GM04503 (cell line): ENCODE measurements at regions not wholly inside any gene's neighbourhood (a gene's known extent, or its start where the extent isn't known, plus 50 kb on each side); places are given as distances from the start of the nearest gene placed in this dataset.
"Not testable (repeated sequence)": the region's sequence is repeated elsewhere in the genome, so short reads cannot be mapped to it uniquely, and the experiment has no call there.

Experiments
- DNase-seq: peaks from one replicate; pipeline ENCODE4 v3.0.0-alpha.2; 2012; ENCODE audit warnings: low read depth

- no peak for DNase-seq
Measured at GRCh38 chr5:94025788-94026473, 284.5 kb upstream of the POU5F2 start.

DNA sequence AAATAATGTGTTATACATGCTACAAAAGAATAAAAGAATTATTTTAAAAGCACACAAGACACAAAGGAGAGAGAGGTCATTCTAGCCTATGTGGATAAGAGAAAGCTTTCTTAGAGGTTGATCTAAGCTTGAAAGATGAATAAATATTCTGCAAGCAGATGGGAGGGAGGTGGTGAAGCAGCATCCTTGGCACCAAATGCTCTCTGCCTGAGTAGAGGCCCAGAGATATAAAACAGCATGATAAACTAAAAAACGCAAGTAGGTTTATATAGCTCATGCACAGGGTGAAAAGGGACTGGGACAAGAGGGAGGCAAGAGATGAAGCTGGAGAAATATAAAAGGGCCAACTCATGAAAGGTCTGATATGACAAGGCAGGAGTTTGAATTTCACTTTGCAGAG, 283.2 kb upstream of the POU5F2 start:
- no peak for DNase-seq

DNA sequence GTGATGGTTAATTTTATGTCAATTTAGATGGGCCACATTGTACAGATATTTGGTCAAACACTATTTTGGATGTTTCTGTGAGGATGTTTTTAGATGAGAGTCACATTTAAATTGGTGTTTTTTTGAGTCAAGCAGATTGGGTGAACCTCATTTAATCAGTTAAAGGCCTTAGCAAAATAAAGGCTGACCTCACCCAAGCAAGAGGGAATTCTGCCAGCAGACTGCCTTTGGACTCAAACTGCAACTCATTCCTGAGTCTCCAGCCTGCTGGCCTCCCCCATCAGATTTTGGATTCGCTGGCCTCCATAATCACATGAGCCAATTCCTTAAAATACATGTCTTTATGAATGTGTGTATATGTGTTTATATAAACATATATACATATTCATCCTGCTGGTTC, 282.7 kb upstream of the POU5F2 start:
- DNase-seq = no peak

DNA sequence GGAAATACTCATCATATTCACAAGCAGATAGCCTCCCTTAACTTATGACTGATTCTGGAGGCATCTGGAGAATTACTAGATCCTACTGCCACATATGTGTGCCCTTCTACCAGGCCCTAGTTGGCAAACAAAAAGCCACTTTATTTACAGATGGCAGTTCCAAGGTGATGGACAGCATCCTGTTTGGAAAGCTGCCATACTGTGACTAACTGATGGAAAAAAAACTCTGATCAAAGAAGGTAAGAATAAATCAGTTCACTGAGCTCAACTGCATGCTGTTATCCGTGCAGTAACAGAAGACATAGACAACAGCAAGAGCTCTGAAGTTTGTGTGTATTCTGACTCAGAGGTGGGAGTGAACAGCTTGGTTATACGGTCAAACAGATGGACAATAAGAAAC, 279.8 kb upstream of the POU5F2 start:
- peak; percentile 39 for DNase-seq

DNA sequence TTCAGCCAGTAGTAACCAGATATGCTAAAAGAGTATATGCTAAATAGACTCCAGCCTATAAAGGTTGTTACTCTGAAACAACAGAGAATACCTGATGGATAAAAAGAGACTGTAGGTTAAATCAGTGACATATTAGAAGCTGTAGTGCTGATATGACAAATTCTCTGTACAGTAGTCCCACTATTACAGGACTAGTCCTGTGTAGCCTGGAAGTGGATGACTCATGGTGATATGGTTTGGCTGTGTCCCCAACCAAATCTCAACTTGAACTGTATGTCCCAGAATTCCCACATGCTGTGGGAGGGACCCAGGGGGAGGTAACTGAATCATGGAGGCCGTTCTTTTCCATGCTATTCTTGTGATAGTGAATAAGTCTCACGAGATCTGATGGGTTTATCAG, 276.2 kb upstream of the POU5F2 start:
- no peak for DNase-seq

DNA sequence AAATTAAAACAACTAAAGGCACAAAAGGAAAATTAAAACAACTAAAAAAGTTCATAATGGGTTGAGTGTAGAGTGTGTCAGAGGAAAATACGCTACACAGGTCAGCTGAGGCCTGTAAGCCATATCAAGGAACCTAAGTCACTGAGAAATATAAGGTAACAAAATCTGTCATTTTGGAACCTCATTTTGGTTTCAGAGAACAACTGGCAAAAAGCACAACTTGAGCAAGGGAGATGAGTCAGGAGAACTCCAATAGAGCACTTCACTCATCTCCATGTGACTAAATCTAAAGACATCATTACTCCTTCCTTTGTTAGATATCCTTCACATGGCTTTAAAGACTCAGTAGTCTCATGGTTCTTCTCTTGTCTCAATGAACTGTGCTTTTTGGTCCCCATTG, 269.4 kb upstream of the POU5F2 start:
- no peak for DNase-seq

GRCh38 chr5:94009161-94009560, 267.8 kb upstream of the POU5F2 start:
- no peak for DNase-seq

- no peak for DNase-seq
Measured at GRCh38 chr5:93998951-93999455, 257.6 kb upstream of the POU5F2 start.

DNA sequence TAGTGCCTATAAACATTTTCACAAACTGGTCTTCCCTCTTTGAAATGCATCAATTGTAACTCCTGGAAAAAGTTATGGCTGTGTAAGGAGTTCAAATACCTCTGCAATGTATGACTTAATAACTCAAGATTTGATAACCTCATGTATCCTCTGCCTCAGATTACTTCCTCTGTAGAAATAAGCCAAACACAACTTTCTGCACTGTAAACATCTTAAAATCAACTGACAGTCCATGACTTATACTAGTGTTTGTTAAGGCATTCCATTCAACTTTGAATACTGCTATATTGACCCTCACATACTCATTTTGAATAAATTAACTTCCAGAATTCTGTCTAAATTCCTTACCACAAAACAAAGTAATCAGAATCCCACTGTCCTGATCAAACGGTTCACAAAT, 256.2 kb upstream of the POU5F2 start:
- no peak for DNase-seq

DNA sequence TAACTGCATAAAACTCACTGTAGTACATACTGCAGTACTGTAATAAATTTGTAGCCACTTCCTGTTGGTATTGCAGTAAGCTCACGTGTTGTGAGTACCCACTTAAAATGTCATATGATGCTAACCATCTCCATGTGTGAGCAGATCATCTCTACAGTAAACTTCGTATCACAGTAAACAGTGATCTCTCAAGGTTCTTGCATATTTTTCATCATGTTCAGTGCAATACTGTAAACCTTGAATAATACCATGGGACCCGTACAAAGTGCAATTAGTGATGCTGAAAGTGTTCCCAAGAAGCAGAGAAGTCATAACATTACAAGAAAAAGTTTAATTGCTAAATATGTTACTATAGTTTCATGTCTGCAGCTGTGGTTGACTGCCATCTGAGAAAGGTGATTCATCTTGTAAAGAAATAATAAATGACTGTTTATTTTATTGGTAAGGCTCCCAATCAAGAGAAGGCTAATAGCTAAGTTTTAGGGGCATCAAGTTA, 253.8 kb upstream of the POU5F2 start:
- DNase-seq = peak; percentile 39

DNA sequence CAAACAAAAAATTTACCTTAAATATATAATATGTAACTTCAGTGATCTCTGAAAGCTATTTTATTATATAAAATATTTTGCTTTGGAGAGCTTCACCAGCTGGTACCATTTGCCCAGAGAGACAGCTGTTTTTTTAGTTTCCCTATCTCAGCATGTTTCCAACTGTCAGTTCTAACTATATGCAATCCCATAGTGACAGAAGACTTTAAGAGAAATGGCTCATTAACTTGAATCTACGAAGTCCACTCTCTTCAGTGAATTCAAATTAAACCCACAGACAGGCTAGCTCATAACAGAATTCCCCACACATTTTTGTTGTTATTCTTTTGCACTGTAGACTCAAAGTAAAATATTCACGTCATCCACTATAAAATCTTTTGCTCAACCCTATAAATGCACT, 251.8 kb upstream of the POU5F2 start:
- DNase-seq = no peak

DNA sequence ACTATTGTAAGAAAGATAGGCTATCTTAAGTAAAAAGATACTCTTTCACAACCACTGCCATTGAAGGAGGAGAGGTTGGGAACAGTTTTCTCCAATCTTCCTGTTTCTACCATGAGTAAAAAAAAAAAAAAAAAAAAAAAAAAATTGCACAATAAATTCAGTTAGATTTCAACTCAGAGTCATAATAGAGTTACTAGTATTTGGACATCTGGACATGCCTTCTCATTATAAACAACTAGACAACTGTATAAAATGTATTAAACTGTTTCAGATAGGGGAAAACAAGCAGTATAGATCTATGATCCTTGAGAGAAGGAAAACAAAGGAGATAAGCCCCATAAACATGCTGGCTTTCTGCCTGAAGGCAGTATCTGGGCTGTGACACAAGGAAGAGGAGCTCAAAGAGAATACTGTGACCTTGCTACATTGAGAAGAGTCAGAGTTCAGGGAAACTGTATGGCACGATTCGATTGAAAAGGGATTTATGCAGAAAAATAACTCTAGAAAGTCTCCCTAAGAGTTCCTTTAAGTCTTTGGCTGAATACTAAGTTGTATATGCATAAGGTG, 249.2 kb upstream of the POU5F2 start:
- DNase-seq = no peak

DNA sequence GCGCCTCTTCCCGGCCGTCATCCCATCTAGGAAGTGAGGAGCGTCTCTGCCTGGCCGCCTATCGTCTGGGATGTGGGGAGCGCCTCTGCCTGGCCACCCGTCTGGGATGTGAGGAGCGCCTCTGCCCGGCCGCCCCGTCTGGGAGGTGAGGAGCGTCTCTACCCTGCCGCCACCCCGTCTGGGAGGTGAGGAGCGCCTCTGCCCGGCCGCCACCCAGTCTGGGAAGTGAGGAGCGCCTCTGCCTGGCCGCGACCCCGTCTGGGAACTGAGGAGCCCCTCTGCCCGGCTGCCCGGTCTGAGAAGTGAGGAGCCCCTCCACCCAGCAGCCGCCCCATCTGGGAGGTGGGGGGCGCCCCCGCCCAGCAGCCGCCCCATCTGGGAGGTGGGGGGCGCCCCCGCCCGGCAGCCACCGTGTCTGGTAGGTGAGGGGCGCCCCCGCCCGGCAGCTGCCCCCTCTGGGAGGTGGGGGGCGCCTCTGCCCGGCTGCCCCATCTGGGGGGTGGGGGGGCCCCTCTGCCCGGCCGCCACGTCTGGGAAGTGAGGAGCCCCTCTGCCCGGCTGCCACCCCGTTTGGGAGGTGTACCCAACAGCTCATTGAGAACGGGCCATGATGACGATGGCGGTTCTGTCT, 244.7 kb upstream of the POU5F2 start:
- DNase-seq = not testable (repeated sequence)

DNA sequence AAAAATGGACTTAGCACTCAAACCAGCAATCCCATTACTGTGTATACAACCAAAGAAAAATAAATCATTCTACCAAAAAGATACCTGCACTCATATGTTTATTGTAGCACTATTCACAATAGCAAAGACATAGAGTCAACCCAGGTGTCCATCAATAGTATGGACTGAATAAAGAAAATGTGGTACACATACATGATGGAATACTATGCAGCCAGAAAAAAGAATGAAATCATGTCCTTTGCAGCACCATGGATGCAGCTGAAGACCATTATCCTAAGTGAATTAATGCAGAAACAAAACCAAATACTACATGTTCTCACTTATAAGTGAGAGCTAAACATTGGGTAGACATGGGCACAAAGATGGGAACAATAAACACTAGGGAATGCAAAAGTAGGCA, 236.8 kb upstream of the POU5F2 start:
- no peak for DNase-seq

GRCh38 chr5:93967923-93968322, 226.5 kb upstream of the POU5F2 start:
- no peak for DNase-seq

- no peak for DNase-seq
Measured at GRCh38 chr5:93964421-93964820, 223.0 kb upstream of the POU5F2 start.

DNA sequence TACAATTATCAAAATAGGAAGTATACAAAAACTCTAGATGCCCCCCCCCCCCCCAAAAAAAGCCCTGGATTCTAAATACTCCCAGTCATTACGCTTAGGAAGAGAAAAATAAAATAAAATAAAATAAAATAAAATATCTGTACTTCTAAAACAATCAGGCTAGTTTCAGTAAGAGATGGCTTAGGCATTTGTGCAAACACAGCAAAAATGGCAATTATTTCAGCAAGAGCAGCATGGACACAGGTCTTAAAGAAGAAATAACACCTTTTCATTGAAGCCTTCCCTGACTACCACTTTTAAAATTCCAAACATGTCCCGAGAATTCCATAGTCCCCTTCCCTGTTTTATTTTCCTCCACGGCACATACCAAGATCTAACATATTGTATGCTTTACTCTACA, 218.6 kb upstream of the POU5F2 start:
- no peak for DNase-seq

DNA sequence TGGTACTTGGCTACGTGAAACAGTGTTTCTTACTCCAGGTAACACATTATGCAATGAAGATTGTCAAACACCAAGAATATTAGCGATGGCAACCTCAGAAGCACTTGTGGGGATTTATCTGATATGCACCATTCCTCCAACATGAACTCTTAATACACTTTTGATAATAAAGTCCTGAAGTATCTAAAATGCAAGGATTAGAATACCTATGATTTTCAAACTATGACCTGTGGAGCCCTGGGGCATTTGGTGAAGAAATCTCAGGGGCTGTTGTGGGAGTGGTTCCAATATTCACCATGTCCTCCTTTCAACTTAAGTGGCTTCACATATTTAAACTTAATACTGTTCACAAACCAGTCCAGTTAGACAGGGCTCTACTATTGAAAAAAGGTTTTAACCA, 214.6 kb upstream of the POU5F2 start:
- DNase-seq = no peak

- DNase-seq = no peak
Measured at GRCh38 chr5:93954421-93955069, 213.1 kb upstream of the POU5F2 start.

GRCh38 chr5:93953442-93953841, 212.0 kb upstream of the POU5F2 start:
- no peak for DNase-seq

GRCh38 chr5:93941897-93942296, 200.5 kb upstream of the POU5F2 start:
- no peak for DNase-seq

DNA sequence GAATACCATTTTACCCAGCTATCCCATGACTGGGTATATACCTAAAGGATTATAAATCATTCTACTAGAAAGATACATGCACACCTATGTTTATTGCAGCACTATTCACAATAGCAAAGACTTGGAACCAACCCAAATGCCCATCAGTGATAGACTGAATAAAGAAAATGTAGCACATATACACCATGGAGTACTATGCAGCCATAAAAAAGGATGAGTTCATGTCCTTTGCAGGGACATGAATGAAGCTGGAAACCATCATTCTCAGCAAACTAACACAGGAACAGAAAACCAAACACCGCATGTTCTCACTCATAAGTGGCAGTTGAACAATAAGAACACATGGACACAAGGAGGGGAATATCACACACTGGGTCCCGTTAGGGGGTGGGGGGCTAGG, 191.9 kb upstream of the POU5F2 start:
- not testable (repeated sequence) for DNase-seq

GRCh38 chr5:93930098-93930497, 188.7 kb upstream of the POU5F2 start:
- no peak for DNase-seq
